ENCODE measurements at regions not wholly inside any gene's neighbourhood (a gene's known extent, or its start where the extent isn't known, plus 50 kb on each side); places are given as distances from the start of the nearest gene placed in this dataset.

GRCh38 chr20:51946586-51946985 lies 144.3 kb upstream of the SALL4 start:
- TF ChIP-seq CTCF (IDR thresholded peaks at IDR 0.05) (no peak), POLR2AphosphoS5 (IDR thresholded peaks at IDR 0.05) (no peak), POLR2A (IDR thresholded peaks at IDR 0.05) (no peak)
